Vagina (tissue), 2 donors: ENCODE measurements at regions not wholly inside any gene's neighbourhood (a gene's known extent, or its start where the extent isn't known, plus 50 kb on each side); places are given as distances from the start of the nearest gene placed in this dataset.

Experiments
- DNase-seq, 2 donors: peaks; one replicate each; pipeline ENCODE4 v3.0.0-alpha.2; 2017; ENCODE audit errors: extremely low spot score in 2 of 2
- H3K27ac ChIP-seq: fragments of 200-600 bp; sonication (generic); one replicate; pipeline ENCODE4 v1.5.1; 2019
- H3K27me3 ChIP-seq: fragments of 200-600 bp; sonication (generic); one replicate; pipeline ENCODE4 v1.5.1; 2019
- H3K36me3 ChIP-seq, 2 donors: fragments of 200-600 bp; sonication (generic); one replicate each; pipeline ENCODE4 v1.5.1; 2017 to 2019
- H3K4me1 ChIP-seq: fragments of 200-600 bp; sonication (generic); one replicate; pipeline ENCODE4 v1.5.1; 2019
- H3K4me3 ChIP-seq, 2 donors: fragments of 200-600 bp; sonication (generic); 1 replicate in 1 of 2; 2 replicates in 1 of 2; pipeline ENCODE4 v1.5.1; 2016 to 2019
- H3K9me3 ChIP-seq: fragments of 200-600 bp; sonication (generic); one replicate; pipeline ENCODE4 v1.5.1; 2019
- CTCF ChIP-seq, 3 experiments: fragments of 450-650 bp in 2 of 3; fragments of 200-600 bp in 1 of 3; sonication (generic) in 1 of 3; IDR thresholded peaks; one replicate each; pipeline ENCODE4 v1.5.1; 2017 to 2019; ENCODE audit warnings: antibody characterized with exemption in 3 of 3, mild to moderate bottlenecking in 2 of 3, moderate library complexity in 2 of 3
- POLR2A ChIP-seq, 2 donors: fragments of 450-650 bp; IDR thresholded peaks; one replicate each; pipeline ENCODE4 v1.6.1; 2017; ENCODE audit warnings: antibody characterized with exemption in 2 of 2, mild to moderate bottlenecking in 2 of 2, moderate library complexity in 2 of 2
- POLR2AphosphoS5 ChIP-seq, 2 donors: sonication (generic); formaldehyde crosslinking; IDR thresholded peaks; one replicate each; pipeline ENCODE4 v1.9.0; 2017; ENCODE audit warnings: antibody characterized with exemption in 2 of 2, mild to moderate bottlenecking in 2 of 2, low read depth in 1 of 2; ENCODE audit not compliant: insufficient read depth in 1 of 2
- intact Hi-C: fragments of 100-400 bp; cut with DNase I; formaldehyde crosslinking; loops from one replicate; pipeline ENCODE4 v1.15.1; 2023

GRCh38 chr3:168843481-168843880 is 747.8 kb upstream of the GOLIM4 start:
- Histone ChIP-seq H3K4me1 (no peaks in the 10 kb centered on the region), H3K36me3 (no peaks in the 10 kb centered on the region), H3K9me3 (no peaks in the 10 kb centered on the region), H3K27ac (no peak overlapping the region), H3K4me3 (no peak overlapping the region), H3K27me3 (no peaks in the 10 kb centered on the region)
- intact Hi-C loops: loop anchor here (10.0 kb wide), 1 partner anchor 629 kb away; no protein-coding TSS in a partner anchor
- no peak for TF ChIP-seq POLR2A (IDR thresholded peaks at IDR 0.05)
- TF ChIP-seq POLR2AphosphoS5 (IDR thresholded peaks at IDR 0.05; ENCODE audit: insufficient read depth in 1 of 2, low read depth in 1 of 2): no peak
- no peak for TF ChIP-seq CTCF (IDR thresholded peaks at IDR 0.05)
- DNase-seq: no peak

GRCh38 chr3:168839653-168840052 is 743.9 kb upstream of the GOLIM4 start:
- Histone ChIP-seq H3K36me3 (no peaks in the 10 kb centered on the region), H3K4me3 (no peak overlapping the region), H3K27ac (no peak overlapping the region), H3K9me3 (no peaks in the 10 kb centered on the region), H3K27me3 (no peaks in the 10 kb centered on the region), H3K4me1 (no peaks in the 10 kb centered on the region)
- intact Hi-C loops: loop anchor here (10.0 kb wide), 1 partner anchor 625 kb away; no protein-coding TSS in a partner anchor
- TF ChIP-seq POLR2A (IDR thresholded peaks at IDR 0.05) (no peak), POLR2AphosphoS5 (IDR thresholded peaks at IDR 0.05; ENCODE audit: insufficient read depth in 1 of 2, low read depth in 1 of 2) (no peak), CTCF (IDR thresholded peaks at IDR 0.05) (no peak)
- no peak for DNase-seq

GRCh38 chr3:168834558-168834957 is 738.8 kb upstream of the GOLIM4 start:
- Histone ChIP-seq H3K4me1 (no peaks in the 10 kb centered on the region), H3K36me3 (no peaks in the 10 kb centered on the region), H3K9me3 (no peaks in the 10 kb centered on the region), H3K27me3 (no peaks in the 10 kb centered on the region), H3K27ac (no peak overlapping the region), H3K4me3 (no peak overlapping the region)
- no peak for DNase-seq
- intact Hi-C loops: no loop called here
- TF ChIP-seq POLR2AphosphoS5 (IDR thresholded peaks at IDR 0.05; ENCODE audit: insufficient read depth in 1 of 2, low read depth in 1 of 2) (no peak), POLR2A (IDR thresholded peaks at IDR 0.05) (no peak), CTCF (IDR thresholded peaks at IDR 0.05) (no peak)

- Histone ChIP-seq H3K27ac (no peak overlapping the region), H3K4me1 (no peaks in the 10 kb centered on the region), H3K4me3 (no peak overlapping the region), H3K9me3 (no peaks in the 10 kb centered on the region), H3K36me3 (no peaks in the 10 kb centered on the region), H3K27me3 (no peaks in the 10 kb centered on the region)
- TF ChIP-seq CTCF (IDR thresholded peaks at IDR 0.05): no peak
- TF ChIP-seq POLR2A (IDR thresholded peaks at IDR 0.05): no peak
- TF ChIP-seq POLR2AphosphoS5 (IDR thresholded peaks at IDR 0.05; ENCODE audit: insufficient read depth in 1 of 2, low read depth in 1 of 2): no peak
- intact Hi-C loops: no loop called here
- DNase-seq: no peak
These were observed 733.2 kb upstream of the GOLIM4 start for GRCh38 chr3:168828943-168829342.

- no peak for TF ChIP-seq POLR2AphosphoS5 (IDR thresholded peaks at IDR 0.05; ENCODE audit: insufficient read depth in 1 of 2, low read depth in 1 of 2)
- TF ChIP-seq CTCF (IDR thresholded peaks at IDR 0.05): no peak
- TF ChIP-seq POLR2A (IDR thresholded peaks at IDR 0.05): no peak
- Histone ChIP-seq H3K4me1 (no peaks in the 10 kb centered on the region), H3K27ac (no peak overlapping the region), H3K27me3 (no peaks in the 10 kb centered on the region), H3K9me3 (no peaks in the 10 kb centered on the region), H3K36me3 (no peaks in the 10 kb centered on the region), H3K4me3 (no peak overlapping the region)
- intact Hi-C loops: no loop called here
- DNase-seq: no peak
These were observed 732.8 kb upstream of the GOLIM4 start for GRCh38 chr3:168828536-168828935.
